Calu3 (cell line): ENCODE measurements at regions not wholly inside any gene's neighbourhood (a gene's known extent, or its start where the extent isn't known, plus 50 kb on each side); places are given as distances from the start of the nearest gene placed in this dataset.

Experiments
- BruUV-seq: library from RNA; stranded (reverse); fragments of 400-500 nt; replicated peaks from 2 replicates; lab custom pipeline; 2021; lab: Mats Ljungman, UMichigan
- CTCF ChIA-PET: fragments of 300-600 bp; sonication (Branson Sonifier 250); formaldehyde crosslinking; loops from one replicate; lab custom pipeline; 2022; ENCODE audit warnings: antibody characterized with exemption; lab: Charles Lee
- DNase-seq: peaks from one replicate; pipeline ENCODE4 v3.0.0; 2022
- H3K27ac Mint-ChIP-seq: one replicate; pipeline ENCODE4 v1.8.0; 2022; ENCODE audit warnings: mixed read lengths; ENCODE audit not compliant: unreplicated experiment
- H3K27me3 Mint-ChIP-seq: one replicate; pipeline ENCODE4 v1.8.0; 2022; ENCODE audit warnings: mixed read lengths; ENCODE audit not compliant: unreplicated experiment
- H3K36me3 Mint-ChIP-seq: one replicate; pipeline ENCODE4 v1.8.0; 2022; ENCODE audit warnings: mild to moderate bottlenecking, moderate library complexity, mixed read lengths; ENCODE audit not compliant: insufficient read depth, unreplicated experiment
- H3K4me1 Mint-ChIP-seq: one replicate; pipeline ENCODE4 v1.8.0; 2022; ENCODE audit warnings: mild to moderate bottlenecking, low read depth, mixed read lengths; ENCODE audit not compliant: unreplicated experiment
- H3K4me3 Mint-ChIP-seq: one replicate; pipeline ENCODE4 v1.8.0; 2022; ENCODE audit warnings: mild to moderate bottlenecking, low read depth, moderate library complexity, mixed read lengths; ENCODE audit not compliant: unreplicated experiment
- H3K9me3 Mint-ChIP-seq: one replicate; pipeline ENCODE4 v1.8.0; 2022; ENCODE audit warnings: low read depth, mixed read lengths; ENCODE audit not compliant: unreplicated experiment
- intact Hi-C: fragments of 100-400 bp; cut with micrococcal nuclease; formaldehyde crosslinking; loops from one replicate; pipeline ENCODE4 v1.10.0; 2022; ENCODE audit not compliant: unreplicated experiment
- TF ChIP-seq, protein P1 (sequence below): fragments of 200-600 bp; IDR thresholded peaks from one replicate; pipeline ENCODE4 v1.8.0; 2022; ENCODE audit warnings: antibody characterized with exemption; ENCODE audit not compliant: unreplicated experiment

DNA sequence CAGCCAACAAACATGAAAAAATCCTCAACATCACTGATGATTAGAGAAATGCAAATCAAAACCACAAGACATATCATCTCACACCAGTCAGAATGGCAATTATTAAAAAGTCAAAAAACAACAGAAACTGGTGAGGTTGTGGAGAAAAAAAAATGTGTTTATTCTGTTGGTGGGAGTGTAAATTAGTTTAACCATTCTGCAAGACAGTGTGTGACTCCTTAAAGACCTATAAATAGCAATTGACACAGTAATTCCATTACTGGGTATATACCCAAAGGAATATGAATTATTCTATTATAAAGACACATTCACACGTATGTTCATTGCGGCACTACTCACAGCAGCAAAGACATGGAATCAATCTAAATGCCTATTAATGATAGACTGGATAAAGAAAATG, 427.3 kb upstream of the CHORDC1 start:
- Mint-ChIP-seq H3K27me3 (no peaks in the 10 kb centered on the region), H3K4me3 (no peak overlapping the region), H3K4me1 (no peaks in the 10 kb centered on the region), H3K27ac (no peak overlapping the region), H3K36me3 (no peaks in the 10 kb centered on the region), H3K9me3 (no peaks in the 10 kb centered on the region)
- DNase-seq = no peak
- no TSS peak for BruUV-seq
- CTCF ChIA-PET = no interaction called here
- intact Hi-C loops = no loop called here
- TF ChIP-seq, protein P1, sequence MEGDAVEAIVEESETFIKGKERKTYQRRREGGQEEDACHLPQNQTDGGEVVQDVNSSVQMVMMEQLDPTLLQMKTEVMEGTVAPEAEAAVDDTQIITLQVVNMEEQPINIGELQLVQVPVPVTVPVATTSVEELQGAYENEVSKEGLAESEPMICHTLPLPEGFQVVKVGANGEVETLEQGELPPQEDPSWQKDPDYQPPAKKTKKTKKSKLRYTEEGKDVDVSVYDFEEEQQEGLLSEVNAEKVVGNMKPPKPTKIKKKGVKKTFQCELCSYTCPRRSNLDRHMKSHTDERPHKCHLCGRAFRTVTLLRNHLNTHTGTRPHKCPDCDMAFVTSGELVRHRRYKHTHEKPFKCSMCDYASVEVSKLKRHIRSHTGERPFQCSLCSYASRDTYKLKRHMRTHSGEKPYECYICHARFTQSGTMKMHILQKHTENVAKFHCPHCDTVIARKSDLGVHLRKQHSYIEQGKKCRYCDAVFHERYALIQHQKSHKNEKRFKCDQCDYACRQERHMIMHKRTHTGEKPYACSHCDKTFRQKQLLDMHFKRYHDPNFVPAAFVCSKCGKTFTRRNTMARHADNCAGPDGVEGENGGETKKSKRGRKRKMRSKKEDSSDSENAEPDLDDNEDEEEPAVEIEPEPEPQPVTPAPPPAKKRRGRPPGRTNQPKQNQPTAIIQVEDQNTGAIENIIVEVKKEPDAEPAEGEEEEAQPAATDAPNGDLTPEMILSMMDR = no peak

DNA sequence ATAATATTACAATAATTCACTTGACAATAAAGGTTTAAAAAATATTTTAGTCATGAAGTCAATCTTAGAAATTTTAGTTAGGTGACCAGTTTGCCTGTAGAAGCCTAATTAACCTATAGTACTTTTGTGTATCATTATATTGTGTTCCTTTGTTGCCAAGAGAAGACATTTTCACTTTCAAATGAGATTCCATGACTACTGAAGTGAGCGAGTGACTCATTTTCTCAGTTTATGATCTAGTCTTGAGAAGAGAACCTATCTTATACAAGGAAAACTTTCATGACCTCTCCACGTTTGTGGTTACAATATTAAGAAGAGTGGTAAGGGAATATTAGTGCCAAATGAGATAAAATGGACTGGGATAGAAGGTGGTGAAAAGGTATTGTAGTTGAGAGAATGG, 423.9 kb upstream of the CHORDC1 start:
- Mint-ChIP-seq H3K9me3 (no peaks in the 10 kb centered on the region), H3K36me3 (no peaks in the 10 kb centered on the region), H3K4me3 (no peak overlapping the region), H3K27ac (no peak overlapping the region), H3K27me3 (no peaks in the 10 kb centered on the region), H3K4me1 (no peaks in the 10 kb centered on the region)
- no peak for DNase-seq
- CTCF ChIA-PET = no interaction called here
- intact Hi-C loops = no loop called here
- no TSS peak for BruUV-seq
- TF ChIP-seq, protein P1 = no peak

GRCh38 chr11:90646266-90646665, 423.4 kb upstream of the CHORDC1 start:
- Mint-ChIP-seq H3K4me3 (no peak overlapping the region), H3K27me3 (no peaks in the 10 kb centered on the region), H3K27ac (no peak overlapping the region), H3K36me3 (no peaks in the 10 kb centered on the region), H3K4me1 (no peaks in the 10 kb centered on the region), H3K9me3 (no peaks in the 10 kb centered on the region)
- intact Hi-C loops = no loop called here
- no TSS peak for BruUV-seq
- no peak for DNase-seq
- TF ChIP-seq, protein P1 = no peak
- CTCF ChIA-PET = no interaction called here

GRCh38 chr11:90639461-90639993, 416.7 kb upstream of the CHORDC1 start:
- Mint-ChIP-seq H3K9me3 (no peaks in the 10 kb centered on the region), H3K27me3 (no peaks in the 10 kb centered on the region), H3K4me1 (no peaks in the 10 kb centered on the region), H3K36me3 (no peaks in the 10 kb centered on the region), H3K27ac (no peak overlapping the region), H3K4me3 (no peak overlapping the region)
- CTCF ChIA-PET = interaction anchor here (0.6 to 0.7 kb wide), 2 partner anchors 96 to 757 kb away, joined by 3 read pairs; no protein-coding TSS in a partner anchor
- intact Hi-C loops = loop anchor here (5.0 kb wide), 1 partner anchor 608 kb away; no protein-coding TSS in a partner anchor
- no TSS peak for BruUV-seq
- DNase-seq = peak; percentile 3
- TF ChIP-seq, protein P1 = no peak
